Left hindlimb (tissue), 1 donor: ENCODE measurements at regions not wholly inside any gene's neighbourhood (a gene's known extent, or its start where the extent isn't known, plus 50 kb on each side); places are given as distances from the start of the nearest gene placed in this dataset.
"Not testable (repeated sequence)": the region's sequence is repeated elsewhere in the genome, so short reads cannot be mapped to it uniquely, and the experiment has no call there.

ENCODE experiments used
- DNase-seq: peaks from one replicate; pipeline ENCODE4 v3.0.0-alpha.2; 2018

- DNase-seq: no peak
Observed at GRCh38 chr6:28769626-28770402, 154.0 kb downstream of the TRIM27 start.

- no peak for DNase-seq
Observed at GRCh38 chr6:28770732-28771131, 153.1 kb downstream of the TRIM27 start.

GRCh38 chr6:28771401-28772267 lies 152.2 kb downstream of the TRIM27 start:
- no peak for DNase-seq

- DNase-seq: no peak
Observed at GRCh38 chr6:28772480-28773381, 151.1 kb downstream of the TRIM27 start.

GRCh38 chr6:28774292-28775051 lies 149.3 kb downstream of the TRIM27 start:
- DNase-seq: no peak

GRCh38 chr6:28775052-28775376 lies 148.8 kb downstream of the TRIM27 start:
- no peak for DNase-seq

GRCh38 chr6:28775405-28776129 lies 148.2 kb downstream of the TRIM27 start:
- DNase-seq: no peak

GRCh38 chr6:28776269-28777146 lies 147.3 kb downstream of the TRIM27 start:
- DNase-seq: no peak

- DNase-seq: no peak
Observed at GRCh38 chr6:28777147-28777461, 146.7 kb downstream of the TRIM27 start.

GRCh38 chr6:28782113-28782673 lies 141.6 kb downstream of the TRIM27 start:
- DNase-seq: no peak

- no peak for DNase-seq
Observed at GRCh38 chr6:28785962-28786679, 137.7 kb downstream of the TRIM27 start.

- DNase-seq: no peak
Observed at GRCh38 chr6:28789553-28790083, 134.2 kb downstream of the TRIM27 start.

- no peak for DNase-seq
Observed at GRCh38 chr6:28791002-28791383, 132.8 kb downstream of the TRIM27 start.

- DNase-seq: no peak
Observed at GRCh38 chr6:28794175-28795002, 129.4 kb downstream of the TRIM27 start.

- not testable (repeated sequence) for DNase-seq
Observed at GRCh38 chr6:28800647-28801046, 123.1 kb downstream of the TRIM27 start.

- no peak for DNase-seq
Observed at GRCh38 chr6:28802417-28803336, 121.1 kb downstream of the TRIM27 start.

GRCh38 chr6:28803337-28803709 lies 120.5 kb downstream of the TRIM27 start:
- no peak for DNase-seq
